WTC11 (cell line): ENCODE measurements at regions not wholly inside any gene's neighbourhood (a gene's known extent, or its start where the extent isn't known, plus 50 kb on each side); places are given as distances from the start of the nearest gene placed in this dataset.

Experiments
- ATAC-seq: fragments of 200-7000 bp; cut with Tn5 transposase; 2 replicates; pipeline ENCODE4 v1.10.0; 2021; ENCODE audit warnings: mild to moderate bottlenecking, moderate library complexity
- CTCF ChIA-PET: fragments of 300-600 bp; sonication (Branson Sonifier 250); formaldehyde crosslinking; loops from one replicate; lab custom pipeline; 2021; ENCODE audit warnings: antibody characterized with exemption; lab: Charles Lee
- POLR2A ChIA-PET: fragments of 350-600 bp; sonication (Branson Sonifier 250); formaldehyde crosslinking; loops from one replicate; lab custom pipeline; 2021; ENCODE audit warnings: antibody characterized with exemption; lab: Charles Lee
- DNase-seq: peaks from one replicate; pipeline ENCODE4 v3.0.0; 2021; ENCODE audit warnings: low spot score
- H3K27ac Mint-ChIP-seq: 2 replicates; pipeline ENCODE4 v1.8.0; 2021; ENCODE audit warnings: mixed read lengths
- H3K27me3 Mint-ChIP-seq: 2 replicates; pipeline ENCODE4 v1.8.0; 2021; ENCODE audit warnings: low read depth, mild to moderate bottlenecking, moderate library complexity, mixed read lengths
- H3K36me3 Mint-ChIP-seq: 2 replicates; pipeline ENCODE4 v1.8.0; 2021; ENCODE audit warnings: mixed read lengths
- H3K4me1 Mint-ChIP-seq: 2 replicates; pipeline ENCODE4 v1.8.0; 2022; ENCODE audit warnings: mixed read lengths
- H3K4me3 Mint-ChIP-seq: 2 replicates; pipeline ENCODE4 v1.8.0; 2021; ENCODE audit warnings: mild to moderate bottlenecking, moderate library complexity, mixed read lengths
- H3K9me3 Mint-ChIP-seq: 2 replicates; pipeline ENCODE4 v1.8.0; 2021; ENCODE audit warnings: mixed read lengths
- ATF1 ChIP-seq: sonication (generic); formaldehyde crosslinking; IDR thresholded peaks from 2 replicates; pipeline ENCODE4 v1.8.1; 2023; ENCODE audit warnings: mild to moderate bottlenecking, moderate library complexity, missing genetic modification reagents
- CBFB ChIP-seq: sonication (generic); formaldehyde crosslinking; IDR thresholded peaks from 2 replicates; pipeline ENCODE4 v1.8.1; 2022; ENCODE audit warnings: mild to moderate bottlenecking, low read depth, missing genetic modification reagents
- FOXK1 ChIP-seq: sonication (generic); formaldehyde crosslinking; IDR thresholded peaks from 2 replicates; pipeline ENCODE4 v1.8.0; 2022; ENCODE audit warnings: mild to moderate bottlenecking, moderate library complexity, missing genetic modification reagents
- FOXP1 ChIP-seq: sonication (generic); formaldehyde crosslinking; IDR thresholded peaks from 2 replicates; pipeline ENCODE4 v1.8.0; 2022; ENCODE audit warnings: missing genetic modification reagents, mild to moderate bottlenecking, moderate library complexity, borderline replicate concordance
- GRHL2 ChIP-seq: fragments of 250-450 bp; sonication (Bioruptor Pico); IDR thresholded peaks from 2 replicates; pipeline ENCODE4 v1.8.0; 2022; ENCODE audit warnings: mild to moderate bottlenecking, moderate library complexity; ENCODE audit not compliant: insufficient replicate concordance, severe bottlenecking
- NR2C2 ChIP-seq: sonication (generic); formaldehyde crosslinking; IDR thresholded peaks from 2 replicates; pipeline ENCODE4 v1.8.0; 2022; ENCODE audit warnings: mild to moderate bottlenecking, missing genetic modification reagents
- RORB ChIP-seq: fragments of 250-450 bp; sonication (Bioruptor Pico); IDR thresholded peaks from 2 replicates; pipeline ENCODE4 v1.9.0; 2021; ENCODE audit warnings: mild to moderate bottlenecking
- TEAD4 ChIP-seq: sonication (generic); formaldehyde crosslinking; IDR thresholded peaks from 2 replicates; pipeline ENCODE4 v1.8.0; 2022; ENCODE audit warnings: mild to moderate bottlenecking, missing genetic modification reagents
- TF ChIP-seq, protein P1 (sequence below): fragments of 200-600 bp; IDR thresholded peaks from 2 replicates; pipeline ENCODE4 v1.8.0; 2022; ENCODE audit warnings: antibody characterized with exemption
- TF ChIP-seq, protein P2 (sequence below): sonication (generic); formaldehyde crosslinking; IDR thresholded peaks from 2 replicates; pipeline ENCODE4 v1.8.0; 2022; ENCODE audit warnings: mild to moderate bottlenecking, missing genetic modification reagents
- TF ChIP-seq, protein P3 (sequence below): sonication (generic); formaldehyde crosslinking; IDR thresholded peaks from 2 replicates; pipeline ENCODE4 v1.8.0; 2022; ENCODE audit warnings: missing genetic modification reagents
- TF ChIP-seq, protein P4 (sequence below): sonication (generic); formaldehyde crosslinking; IDR thresholded peaks from 2 replicates; pipeline ENCODE4 v1.8.1; 2022; ENCODE audit warnings: low read depth, missing genetic modification reagents, borderline replicate concordance
- TF ChIP-seq, protein P5 (sequence below): sonication (generic); formaldehyde crosslinking; IDR thresholded peaks from 2 replicates; pipeline ENCODE4 v1.8.1; 2022; ENCODE audit warnings: mild to moderate bottlenecking, missing genetic modification reagents, moderate library complexity, borderline replicate concordance
- TF ChIP-seq, protein P6 (sequence below): sonication (generic); formaldehyde crosslinking; IDR thresholded peaks from 2 replicates; pipeline ENCODE4 v1.8.0; 2022; ENCODE audit warnings: mild to moderate bottlenecking, missing genetic modification reagents
- TF ChIP-seq, protein P7 (sequence below): fragments of 250-450 bp; sonication (Bioruptor Pico); conservative IDR thresholded peaks from 2 replicates; pipeline ENCODE4 v1.9.0; 2021; ENCODE audit warnings: mild to moderate bottlenecking
- TF ChIP-seq, protein P8 (sequence below): fragments of 250-450 bp; sonication (Bioruptor Pico); IDR thresholded peaks from 2 replicates; pipeline ENCODE4 v1.9.0; 2021; ENCODE audit warnings: mild to moderate bottlenecking

DNA sequence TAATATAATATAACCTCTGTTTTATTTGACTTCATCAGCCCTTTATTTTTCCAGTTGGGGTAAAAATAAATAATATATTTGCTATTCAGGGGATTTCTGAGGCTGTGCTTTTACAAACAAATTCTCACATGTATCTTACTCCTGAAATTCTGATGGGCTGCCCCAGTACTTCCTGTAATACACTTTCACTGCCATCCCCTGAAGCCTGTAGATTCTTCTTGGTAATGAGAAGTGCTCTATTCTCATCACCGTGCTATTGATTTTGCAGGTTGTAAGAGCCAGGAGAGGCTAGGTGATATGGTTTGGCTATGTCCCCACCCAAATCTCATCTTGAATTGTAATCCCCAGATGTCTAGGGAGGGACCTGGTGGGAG lies 91.9 kb upstream of the CEP78 start:
- H3K27me3 Mint-ChIP-seq, result peaks cover 11% of the 10 kb centered on the region; the same call in 1 of the 2 replicates
- no peak overlapping the region for H3K27ac Mint-ChIP-seq
- POLR2A ChIA-PET, result no interaction called here
- H3K36me3 Mint-ChIP-seq, result peaks cover 20% of the 10 kb centered on the region
- no peak overlapping the region for H3K4me3 Mint-ChIP-seq
- no peak for ATAC-seq
- no peak for DNase-seq
- CTCF ChIA-PET, result no interaction called here
- peaks cover 36% of the 10 kb centered on the region for H3K9me3 Mint-ChIP-seq
- TF ChIP-seq, protein P1, sequence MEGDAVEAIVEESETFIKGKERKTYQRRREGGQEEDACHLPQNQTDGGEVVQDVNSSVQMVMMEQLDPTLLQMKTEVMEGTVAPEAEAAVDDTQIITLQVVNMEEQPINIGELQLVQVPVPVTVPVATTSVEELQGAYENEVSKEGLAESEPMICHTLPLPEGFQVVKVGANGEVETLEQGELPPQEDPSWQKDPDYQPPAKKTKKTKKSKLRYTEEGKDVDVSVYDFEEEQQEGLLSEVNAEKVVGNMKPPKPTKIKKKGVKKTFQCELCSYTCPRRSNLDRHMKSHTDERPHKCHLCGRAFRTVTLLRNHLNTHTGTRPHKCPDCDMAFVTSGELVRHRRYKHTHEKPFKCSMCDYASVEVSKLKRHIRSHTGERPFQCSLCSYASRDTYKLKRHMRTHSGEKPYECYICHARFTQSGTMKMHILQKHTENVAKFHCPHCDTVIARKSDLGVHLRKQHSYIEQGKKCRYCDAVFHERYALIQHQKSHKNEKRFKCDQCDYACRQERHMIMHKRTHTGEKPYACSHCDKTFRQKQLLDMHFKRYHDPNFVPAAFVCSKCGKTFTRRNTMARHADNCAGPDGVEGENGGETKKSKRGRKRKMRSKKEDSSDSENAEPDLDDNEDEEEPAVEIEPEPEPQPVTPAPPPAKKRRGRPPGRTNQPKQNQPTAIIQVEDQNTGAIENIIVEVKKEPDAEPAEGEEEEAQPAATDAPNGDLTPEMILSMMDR, result no peak
- TF ChIP-seq, protein P2, sequence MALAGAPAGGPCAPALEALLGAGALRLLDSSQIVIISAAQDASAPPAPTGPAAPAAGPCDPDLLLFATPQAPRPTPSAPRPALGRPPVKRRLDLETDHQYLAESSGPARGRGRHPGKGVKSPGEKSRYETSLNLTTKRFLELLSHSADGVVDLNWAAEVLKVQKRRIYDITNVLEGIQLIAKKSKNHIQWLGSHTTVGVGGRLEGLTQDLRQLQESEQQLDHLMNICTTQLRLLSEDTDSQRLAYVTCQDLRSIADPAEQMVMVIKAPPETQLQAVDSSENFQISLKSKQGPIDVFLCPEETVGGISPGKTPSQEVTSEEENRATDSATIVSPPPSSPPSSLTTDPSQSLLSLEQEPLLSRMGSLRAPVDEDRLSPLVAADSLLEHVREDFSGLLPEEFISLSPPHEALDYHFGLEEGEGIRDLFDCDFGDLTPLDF (CRISPR knock-in tag), result no peak
- TF ChIP-seq, protein P3, sequence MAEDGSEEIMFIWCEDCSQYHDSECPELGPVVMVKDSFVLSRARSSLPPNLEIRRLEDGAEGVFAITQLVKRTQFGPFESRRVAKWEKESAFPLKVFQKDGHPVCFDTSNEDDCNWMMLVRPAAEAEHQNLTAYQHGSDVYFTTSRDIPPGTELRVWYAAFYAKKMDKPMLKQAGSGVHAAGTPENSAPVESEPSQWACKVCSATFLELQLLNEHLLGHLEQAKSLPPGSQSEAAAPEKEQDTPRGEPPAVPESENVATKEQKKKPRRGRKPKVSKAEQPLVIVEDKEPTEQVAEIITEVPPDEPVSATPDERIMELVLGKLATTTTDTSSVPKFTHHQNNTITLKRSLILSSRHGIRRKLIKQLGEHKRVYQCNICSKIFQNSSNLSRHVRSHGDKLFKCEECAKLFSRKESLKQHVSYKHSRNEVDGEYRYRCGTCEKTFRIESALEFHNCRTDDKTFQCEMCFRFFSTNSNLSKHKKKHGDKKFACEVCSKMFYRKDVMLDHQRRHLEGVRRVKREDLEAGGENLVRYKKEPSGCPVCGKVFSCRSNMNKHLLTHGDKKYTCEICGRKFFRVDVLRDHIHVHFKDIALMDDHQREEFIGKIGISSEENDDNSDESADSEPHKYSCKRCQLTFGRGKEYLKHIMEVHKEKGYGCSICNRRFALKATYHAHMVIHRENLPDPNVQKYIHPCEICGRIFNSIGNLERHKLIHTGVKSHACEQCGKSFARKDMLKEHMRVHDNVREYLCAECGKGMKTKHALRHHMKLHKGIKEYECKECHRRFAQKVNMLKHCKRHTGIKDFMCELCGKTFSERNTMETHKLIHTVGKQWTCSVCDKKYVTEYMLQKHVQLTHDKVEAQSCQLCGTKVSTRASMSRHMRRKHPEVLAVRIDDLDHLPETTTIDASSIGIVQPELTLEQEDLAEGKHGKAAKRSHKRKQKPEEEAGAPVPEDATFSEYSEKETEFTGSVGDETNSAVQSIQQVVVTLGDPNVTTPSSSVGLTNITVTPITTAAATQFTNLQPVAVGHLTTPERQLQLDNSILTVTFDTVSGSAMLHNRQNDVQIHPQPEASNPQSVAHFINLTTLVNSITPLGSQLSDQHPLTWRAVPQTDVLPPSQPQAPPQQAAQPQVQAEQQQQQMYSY, result no peak
- TF ChIP-seq ATF1 (CRISPR knock-in tag) (no peak), NR2C2 (no peak), CBFB (CRISPR knock-in tag) (no peak), FOXP1 (no peak), TEAD4 (CRISPR knock-in tag) (no peak), GRHL2 (no peak), FOXK1 (CRISPR knock-in tag) (no peak), RORB (CRISPR knock-in tag) (no peak)
- TF ChIP-seq, protein P4, sequence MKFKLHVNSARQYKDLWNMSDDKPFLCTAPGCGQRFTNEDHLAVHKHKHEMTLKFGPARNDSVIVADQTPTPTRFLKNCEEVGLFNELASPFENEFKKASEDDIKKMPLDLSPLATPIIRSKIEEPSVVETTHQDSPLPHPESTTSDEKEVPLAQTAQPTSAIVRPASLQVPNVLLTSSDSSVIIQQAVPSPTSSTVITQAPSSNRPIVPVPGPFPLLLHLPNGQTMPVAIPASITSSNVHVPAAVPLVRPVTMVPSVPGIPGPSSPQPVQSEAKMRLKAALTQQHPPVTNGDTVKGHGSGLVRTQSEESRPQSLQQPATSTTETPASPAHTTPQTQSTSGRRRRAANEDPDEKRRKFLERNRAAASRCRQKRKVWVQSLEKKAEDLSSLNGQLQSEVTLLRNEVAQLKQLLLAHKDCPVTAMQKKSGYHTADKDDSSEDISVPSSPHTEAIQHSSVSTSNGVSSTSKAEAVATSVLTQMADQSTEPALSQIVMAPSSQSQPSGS (CRISPR knock-in tag), result no peak
- TF ChIP-seq, protein P5, sequence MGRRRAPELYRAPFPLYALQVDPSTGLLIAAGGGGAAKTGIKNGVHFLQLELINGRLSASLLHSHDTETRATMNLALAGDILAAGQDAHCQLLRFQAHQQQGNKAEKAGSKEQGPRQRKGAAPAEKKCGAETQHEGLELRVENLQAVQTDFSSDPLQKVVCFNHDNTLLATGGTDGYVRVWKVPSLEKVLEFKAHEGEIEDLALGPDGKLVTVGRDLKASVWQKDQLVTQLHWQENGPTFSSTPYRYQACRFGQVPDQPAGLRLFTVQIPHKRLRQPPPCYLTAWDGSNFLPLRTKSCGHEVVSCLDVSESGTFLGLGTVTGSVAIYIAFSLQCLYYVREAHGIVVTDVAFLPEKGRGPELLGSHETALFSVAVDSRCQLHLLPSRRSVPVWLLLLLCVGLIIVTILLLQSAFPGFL (CRISPR knock-in tag), result no peak
- TF ChIP-seq, protein P6, sequence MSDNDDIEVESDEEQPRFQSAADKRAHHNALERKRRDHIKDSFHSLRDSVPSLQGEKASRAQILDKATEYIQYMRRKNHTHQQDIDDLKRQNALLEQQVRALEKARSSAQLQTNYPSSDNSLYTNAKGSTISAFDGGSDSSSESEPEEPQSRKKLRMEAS (CRISPR knock-in tag), result no peak
- TF ChIP-seq, protein P7, sequence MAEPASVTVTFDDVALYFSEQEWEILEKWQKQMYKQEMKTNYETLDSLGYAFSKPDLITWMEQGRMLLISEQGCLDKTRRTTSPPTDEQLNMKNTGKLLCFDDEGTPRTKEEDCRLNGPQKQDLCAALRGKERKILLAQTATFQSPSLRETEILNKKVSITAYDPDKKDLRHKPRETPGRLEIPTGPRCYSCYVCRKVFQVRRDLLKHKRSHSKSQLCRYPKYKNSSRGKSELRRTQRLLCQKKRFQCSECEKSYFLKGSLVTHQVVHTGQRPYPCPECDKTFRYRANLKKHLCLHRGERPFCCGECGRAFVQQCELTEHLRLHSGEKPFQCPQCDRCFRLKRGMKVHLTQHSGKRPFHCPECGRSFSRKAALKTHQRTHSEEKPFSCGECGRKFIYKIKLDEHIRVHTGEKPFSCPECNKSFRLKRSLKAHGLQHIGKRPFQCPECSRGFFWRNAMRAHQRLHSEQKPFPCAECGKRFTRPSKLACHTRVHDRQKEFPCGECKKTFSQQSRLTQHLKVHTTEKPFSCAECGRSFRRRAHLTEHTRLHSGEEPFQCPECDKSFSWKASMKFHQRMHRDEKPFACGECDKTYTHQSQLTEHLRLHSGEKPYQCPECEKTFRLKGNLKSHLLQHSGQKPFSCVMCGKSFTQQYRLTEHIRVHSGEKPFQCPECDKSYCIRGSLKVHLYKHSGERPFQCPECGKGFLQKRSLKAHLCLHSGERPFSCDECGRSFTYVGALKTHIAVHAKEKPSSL (CRISPR knock-in tag), result no peak
- TF ChIP-seq, protein P8, sequence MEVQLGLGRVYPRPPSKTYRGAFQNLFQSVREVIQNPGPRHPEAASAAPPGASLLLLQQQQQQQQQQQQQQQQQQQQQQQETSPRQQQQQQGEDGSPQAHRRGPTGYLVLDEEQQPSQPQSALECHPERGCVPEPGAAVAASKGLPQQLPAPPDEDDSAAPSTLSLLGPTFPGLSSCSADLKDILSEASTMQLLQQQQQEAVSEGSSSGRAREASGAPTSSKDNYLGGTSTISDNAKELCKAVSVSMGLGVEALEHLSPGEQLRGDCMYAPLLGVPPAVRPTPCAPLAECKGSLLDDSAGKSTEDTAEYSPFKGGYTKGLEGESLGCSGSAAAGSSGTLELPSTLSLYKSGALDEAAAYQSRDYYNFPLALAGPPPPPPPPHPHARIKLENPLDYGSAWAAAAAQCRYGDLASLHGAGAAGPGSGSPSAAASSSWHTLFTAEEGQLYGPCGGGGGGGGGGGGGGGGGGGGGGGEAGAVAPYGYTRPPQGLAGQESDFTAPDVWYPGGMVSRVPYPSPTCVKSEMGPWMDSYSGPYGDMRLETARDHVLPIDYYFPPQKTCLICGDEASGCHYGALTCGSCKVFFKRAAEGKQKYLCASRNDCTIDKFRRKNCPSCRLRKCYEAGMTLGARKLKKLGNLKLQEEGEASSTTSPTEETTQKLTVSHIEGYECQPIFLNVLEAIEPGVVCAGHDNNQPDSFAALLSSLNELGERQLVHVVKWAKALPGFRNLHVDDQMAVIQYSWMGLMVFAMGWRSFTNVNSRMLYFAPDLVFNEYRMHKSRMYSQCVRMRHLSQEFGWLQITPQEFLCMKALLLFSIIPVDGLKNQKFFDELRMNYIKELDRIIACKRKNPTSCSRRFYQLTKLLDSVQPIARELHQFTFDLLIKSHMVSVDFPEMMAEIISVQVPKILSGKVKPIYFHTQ (CRISPR knock-in tag), result no peak
- H3K4me1 Mint-ChIP-seq, result no peaks in the 10 kb centered on the region
